Prostate gland (tissue), 2 donors: ENCODE measurements at regions not wholly inside any gene's neighbourhood (a gene's known extent, or its start where the extent isn't known, plus 50 kb on each side); places are given as distances from the start of the nearest gene placed in this dataset.

ENCODE experiments used
- DNase-seq: peaks from one replicate; pipeline ENCODE4 v3.0.0-alpha.2; 2019; ENCODE audit warnings: low spot score
- H3K27ac ChIP-seq, 2 donors: fragments of 200-600 bp; sonication (generic); 2 replicates each; pipeline ENCODE4 v1.5.1; 2017 to 2019
- H3K27me3 ChIP-seq: fragments of 200-600 bp; sonication (generic); replicated peaks from 2 replicates; pipeline ENCODE4 v1.5.1; 2019; ENCODE audit not compliant: insufficient read depth
- H3K36me3 ChIP-seq, 2 donors: fragments of 200-600 bp; sonication (generic); 1 replicate in 1 of 2; 2 replicates in 1 of 2; pipeline versions ENCODE4 v1.5.1 to v1.8.1; 2017 to 2019
- H3K4me1 ChIP-seq: fragments of 200-600 bp; sonication (generic); replicated peaks from 2 replicates; pipeline ENCODE4 v1.5.1; 2019
- H3K4me3 ChIP-seq, 2 donors: fragments of 200-600 bp; sonication (generic); 2 replicates each; pipeline ENCODE4 v1.5.1; 2017 to 2019
- H3K9me3 ChIP-seq: fragments of 200-600 bp; sonication (generic); 2 replicates; pipeline ENCODE4 v1.5.1; 2017
- CTCF ChIP-seq, 4 experiments: fragments of 200-600 bp in 2 of 4; fragments of 450-650 bp in 2 of 4; sonication (generic) in 2 of 4; IDR thresholded peaks; 1 replicate in 3 of 4; 2 replicates in 1 of 4; pipeline ENCODE4 v1.5.1; 2016 to 2019; ENCODE audit warnings: antibody characterized with exemption in 4 of 4, mild to moderate bottlenecking in 2 of 4, moderate library complexity in 2 of 4
- POLR2A ChIP-seq: fragments of 450-650 bp; IDR thresholded peaks from one replicate; pipeline ENCODE4 v1.6.1; 2016; ENCODE audit warnings: antibody characterized with exemption, mild to moderate bottlenecking
- POLR2AphosphoS5 ChIP-seq: sonication (generic); formaldehyde crosslinking; IDR thresholded peaks from one replicate; pipeline ENCODE4 v1.6.1; 2017; ENCODE audit warnings: antibody characterized with exemption
- WGBS: methylation state at CpG from one replicate; pipeline ENCODE4 v1.1.5; 2018; 5-methylcytosine and 5-hydroxymethylcytosine counted together
- intact Hi-C: fragments of 100-400 bp; cut with DNase I; formaldehyde crosslinking; loops from one replicate; pipeline ENCODE4 v1.14.2; 2022

GRCh38 chr5:77847814-77848290, 71.7 kb upstream of the TBCA start:
- intact Hi-C loops: no loop called here
- 80% methylated on average over 7 of the region's 7 CpGs for WGBS

GRCh38 chr5:77847129-77847460, 71.0 kb upstream of the TBCA start:
- no peak for DNase-seq
- intact Hi-C loops: no loop called here

More at GRCh38 chr5:77847814-77848290, 71.7 kb upstream of the TBCA start:
- H3K9me3 ChIP-seq: no peaks in the 10 kb centered on the region
- no peaks in the 10 kb centered on the region for H3K36me3 ChIP-seq
- no peak for DNase-seq
- TF ChIP-seq POLR2A: no peak
- no peak for TF ChIP-seq CTCF (IDR thresholded peaks at IDR 0.05)
- TF ChIP-seq POLR2AphosphoS5: no peak
- H3K4me1 ChIP-seq: peaks cover 7% of the 10 kb centered on the region
- no peak overlapping the region for H3K27ac ChIP-seq
- peaks cover 6% of the 10 kb centered on the region for H3K27me3 ChIP-seq
- no peak overlapping the region for H3K4me3 ChIP-seq

DNA sequence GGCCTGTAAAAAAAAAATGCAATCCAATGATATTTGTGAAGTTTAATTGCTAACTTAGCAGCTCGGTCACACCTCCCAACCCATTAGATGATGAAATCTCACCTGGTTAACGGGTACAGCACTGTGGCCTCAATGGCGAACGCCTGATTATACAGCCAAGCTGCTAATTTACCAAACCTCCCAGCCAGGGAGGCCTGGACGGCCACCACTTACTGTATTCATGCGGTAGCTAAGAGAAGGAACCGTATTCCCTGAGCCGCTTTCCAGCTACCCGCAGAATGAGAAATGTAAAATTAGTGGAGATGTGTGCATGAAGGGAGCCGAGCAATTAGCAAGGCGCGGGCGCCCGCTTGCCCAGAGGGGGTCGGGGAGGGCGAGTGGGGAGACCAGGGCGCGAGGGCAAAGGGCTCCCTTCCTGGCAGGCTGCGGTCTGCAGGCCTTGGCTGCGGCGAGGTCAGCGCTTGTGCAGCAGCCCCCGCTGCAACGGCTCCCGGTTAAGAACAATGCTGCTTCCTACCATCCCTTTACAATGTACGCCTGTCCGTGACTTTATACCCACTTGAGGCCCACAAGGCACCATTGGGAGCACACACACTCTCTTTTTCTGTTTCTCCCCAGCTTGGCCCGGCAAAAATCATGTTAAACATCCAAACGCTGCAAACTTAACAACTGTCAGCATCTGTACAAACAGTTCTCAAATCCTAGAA, 70.4 kb upstream of the TBCA start:
- TF ChIP-seq POLR2A: no peak
- no peak for TF ChIP-seq POLR2AphosphoS5
- TF ChIP-seq CTCF (IDR thresholded peaks at IDR 0.05): no peak

More at GRCh38 chr5:77847129-77847460, 71.0 kb upstream of the TBCA start:
- H3K4me1 ChIP-seq: peaks cover 6% of the 10 kb centered on the region
- TF ChIP-seq CTCF (IDR thresholded peaks at IDR 0.05): no peak
- no peak for TF ChIP-seq POLR2A
- no peak for TF ChIP-seq POLR2AphosphoS5
- no peaks in the 10 kb centered on the region for H3K36me3 ChIP-seq
- H3K9me3 ChIP-seq: no peaks in the 10 kb centered on the region
- H3K4me3 ChIP-seq: no peak overlapping the region
- 86% methylated on average over 9 of the region's 9 CpGs for WGBS
- H3K27ac ChIP-seq: no peak overlapping the region
- H3K27me3 ChIP-seq: no peaks in the 10 kb centered on the region

DNA sequence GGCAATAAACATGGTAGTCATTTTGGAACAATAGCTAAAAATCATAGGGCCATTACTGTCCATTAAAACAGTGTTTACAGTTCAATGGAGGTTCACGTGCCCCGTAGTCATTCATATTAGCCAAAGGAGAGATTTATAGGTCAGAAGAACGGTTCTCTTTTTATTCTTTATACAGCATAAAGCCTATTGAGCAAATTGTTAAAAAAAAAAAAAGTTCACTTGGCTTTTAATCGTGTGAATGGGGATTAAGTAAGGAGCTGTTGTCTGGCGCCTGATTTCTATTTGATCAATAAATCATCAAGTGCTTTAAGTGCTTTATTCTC, 69.1 kb upstream of the TBCA start:
- no peak overlapping the region for H3K27ac ChIP-seq
- no peaks in the 10 kb centered on the region for H3K27me3 ChIP-seq
- TF ChIP-seq POLR2A (no peak), CTCF (IDR thresholded peaks at IDR 0.05) (no peak)
- intact Hi-C loops: no loop called here
- no peaks in the 10 kb centered on the region for H3K9me3 ChIP-seq
- no peak for DNase-seq
- H3K4me1 ChIP-seq: peaks cover 4% of the 10 kb centered on the region
- H3K4me3 ChIP-seq: peak overlapping the region in 1 of 2 donors; percentile 32
- 39% methylated on average over 5 of the region's 5 CpGs for WGBS
- no peaks in the 10 kb centered on the region for H3K36me3 ChIP-seq

More for the DNA sequence above, 70.4 kb upstream of the TBCA start:
- H3K4me3 ChIP-seq: no peak overlapping the region
- H3K27me3 ChIP-seq: no peaks in the 10 kb centered on the region
- H3K27ac ChIP-seq: no peak overlapping the region
- intact Hi-C loops: no loop called here
- H3K36me3 ChIP-seq: no peaks in the 10 kb centered on the region
- peaks cover 4% of the 10 kb centered on the region for H3K4me1 ChIP-seq
- no peaks in the 10 kb centered on the region for H3K9me3 ChIP-seq
- no peak for DNase-seq
- WGBS: 87% methylated on average over 29 of the region's 29 CpGs

DNA sequence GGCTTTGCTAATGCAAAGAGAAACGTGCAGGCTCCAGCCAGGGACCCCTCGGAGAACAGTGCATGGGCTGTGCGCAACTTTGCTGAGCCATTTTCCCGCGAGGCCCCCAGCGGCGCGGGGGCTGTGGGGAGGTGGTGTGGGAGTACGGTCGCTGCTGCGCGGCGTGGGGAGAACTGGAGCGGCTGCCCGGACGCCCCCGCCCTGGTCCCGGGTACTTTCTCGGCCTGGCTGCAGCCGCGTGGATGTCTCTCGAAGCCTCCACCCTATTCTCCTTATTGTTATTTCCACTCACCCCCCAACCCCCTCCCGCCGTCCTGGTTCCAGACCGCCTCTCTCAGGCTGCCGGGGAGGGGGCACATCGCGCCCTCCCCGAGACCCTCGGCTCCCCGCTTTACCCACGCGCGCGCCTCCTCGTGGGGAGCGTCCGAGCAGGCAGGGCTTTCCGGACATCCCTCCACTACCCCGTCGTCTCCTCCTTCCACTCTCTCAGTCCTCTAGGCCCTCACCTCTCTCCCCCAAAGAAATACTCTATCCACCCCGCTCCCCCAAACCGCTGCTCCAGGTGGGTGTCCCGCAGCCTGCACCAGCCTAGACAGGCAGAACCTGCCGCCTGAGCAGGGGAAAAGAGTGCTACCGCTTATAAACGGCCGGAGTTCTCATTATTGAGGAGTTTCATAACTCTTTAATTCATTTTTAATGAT, 68.6 kb upstream of the TBCA start:
- peaks cover 4% of the 10 kb centered on the region for H3K4me1 ChIP-seq
- H3K9me3 ChIP-seq: no peaks in the 10 kb centered on the region
- intact Hi-C loops: no loop called here
- whole genome bisulfite sequencing: 5% methylated on average over 39 of the region's 48 CpGs
- no peaks in the 10 kb centered on the region for H3K36me3 ChIP-seq
- TF ChIP-seq CTCF (IDR thresholded peaks at IDR 0.05) (no peak), POLR2AphosphoS5 (no peak), POLR2A (no peak)
- H3K27me3 ChIP-seq: no peaks in the 10 kb centered on the region
- no peak overlapping the region for H3K27ac ChIP-seq
- H3K4me3 ChIP-seq: peak overlapping the region; percentile 26 to 32
- no peak for DNase-seq
